NCI-H82 (cell line): ENCODE measurements at regions not wholly inside any gene's neighbourhood (a gene's known extent, or its start where the extent isn't known, plus 50 kb on each side); places are given as distances from the start of the nearest gene placed in this dataset.
A peak's percentile ranks its signal among the peaks of the same experiment; 100 is the strongest.
"Not testable (repeated sequence)": the region's sequence is repeated elsewhere in the genome, so short reads cannot be mapped to it uniquely, and the experiment has no call there.

Source experiments
- DNase-seq: peaks from one replicate; lab custom pipeline; 2025; lab: John Stamatoyannopoulos, UW

- no peak for DNase-seq
Observed at GRCh38 chr12:127944211-127944899, 322.6 kb upstream of the TMEM132C start.

GRCh38 chr12:127957001-127957660 is 309.8 kb upstream of the TMEM132C start:
- no peak for DNase-seq

- DNase-seq: no peak
Observed at GRCh38 chr12:127962303-127962702, 304.7 kb upstream of the TMEM132C start.

- no peak for DNase-seq
Observed at GRCh38 chr12:127963933-127964332, 303.0 kb upstream of the TMEM132C start.

- peak; percentile 9 for DNase-seq
Observed at GRCh38 chr12:127964717-127965116, 302.3 kb upstream of the TMEM132C start.

GRCh38 chr12:127966331-127966730 is 300.6 kb upstream of the TMEM132C start:
- no peak for DNase-seq

GRCh38 chr12:127970491-127970890 is 296.5 kb upstream of the TMEM132C start:
- DNase-seq: no peak

- no peak for DNase-seq
Observed at GRCh38 chr12:127980585-127980984, 286.4 kb upstream of the TMEM132C start.

- DNase-seq: no peak
Observed at GRCh38 chr12:127981875-127982274, 285.1 kb upstream of the TMEM132C start.

GRCh38 chr12:127983213-127983791 is 283.7 kb upstream of the TMEM132C start:
- not testable (repeated sequence) for DNase-seq

GRCh38 chr12:127984386-127985055 is 282.4 kb upstream of the TMEM132C start:
- DNase-seq: no peak

GRCh38 chr12:127987199-127987901 is 279.6 kb upstream of the TMEM132C start:
- no peak for DNase-seq

- no peak for DNase-seq
Observed at GRCh38 chr12:127991485-127991884, 275.5 kb upstream of the TMEM132C start.

GRCh38 chr12:127998988-127999387 is 268.0 kb upstream of the TMEM132C start:
- DNase-seq: no peak

GRCh38 chr12:128004383-128004938 is 262.5 kb upstream of the TMEM132C start:
- no peak for DNase-seq

GRCh38 chr12:128007250-128007649 is 259.7 kb upstream of the TMEM132C start:
- no peak for DNase-seq

GRCh38 chr12:128008341-128008740 is 258.6 kb upstream of the TMEM132C start:
- no peak for DNase-seq

GRCh38 chr12:128009108-128009507 is 257.9 kb upstream of the TMEM132C start:
- DNase-seq: no peak

GRCh38 chr12:128012110-128012509 is 254.9 kb upstream of the TMEM132C start:
- no peak for DNase-seq

GRCh38 chr12:128015276-128015675 is 251.7 kb upstream of the TMEM132C start:
- DNase-seq: no peak

GRCh38 chr12:128018067-128018466 is 248.9 kb upstream of the TMEM132C start:
- no peak for DNase-seq
